GM18520 (cell line): ENCODE measurements at regions not wholly inside any gene's neighbourhood (a gene's known extent, or its start where the extent isn't known, plus 50 kb on each side); places are given as distances from the start of the nearest gene placed in this dataset.

Experiments
- ATAC-seq: cut with Tn5 transposase; IDR thresholded peaks from one replicate; pipeline ENCODE4 v1.9.1; 2021; ENCODE audit not compliant: unreplicated experiment

DNA sequence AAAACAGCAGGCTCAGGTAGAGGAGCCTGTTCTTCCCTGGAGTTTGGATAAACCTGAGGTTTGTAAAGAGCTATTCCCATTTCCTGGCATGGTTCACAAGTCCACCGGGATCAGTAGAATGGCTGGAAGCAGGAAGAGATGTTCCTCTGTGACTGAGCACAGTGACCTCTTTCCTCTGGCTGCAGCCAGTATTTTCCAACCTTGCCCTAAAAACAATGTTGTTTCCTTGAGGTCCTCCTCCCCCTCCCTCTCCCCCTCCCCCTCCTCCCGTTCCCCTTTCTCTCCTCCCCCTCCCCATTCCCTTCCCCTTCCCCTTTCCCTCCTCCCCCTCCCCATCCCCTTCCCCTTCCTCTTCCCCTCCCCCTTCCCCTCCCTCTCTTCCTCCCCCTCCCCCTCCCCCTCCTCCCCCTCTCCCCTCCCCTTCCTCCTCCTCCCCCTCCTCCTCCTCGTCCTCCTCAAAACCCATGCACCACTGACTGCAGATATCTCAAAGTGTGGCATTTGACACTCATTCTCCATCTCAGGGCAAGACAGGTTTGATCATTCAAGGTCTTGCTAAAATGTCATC, 58.9 kb upstream of the MON1B start:
- ATAC-seq: no peak

DNA sequence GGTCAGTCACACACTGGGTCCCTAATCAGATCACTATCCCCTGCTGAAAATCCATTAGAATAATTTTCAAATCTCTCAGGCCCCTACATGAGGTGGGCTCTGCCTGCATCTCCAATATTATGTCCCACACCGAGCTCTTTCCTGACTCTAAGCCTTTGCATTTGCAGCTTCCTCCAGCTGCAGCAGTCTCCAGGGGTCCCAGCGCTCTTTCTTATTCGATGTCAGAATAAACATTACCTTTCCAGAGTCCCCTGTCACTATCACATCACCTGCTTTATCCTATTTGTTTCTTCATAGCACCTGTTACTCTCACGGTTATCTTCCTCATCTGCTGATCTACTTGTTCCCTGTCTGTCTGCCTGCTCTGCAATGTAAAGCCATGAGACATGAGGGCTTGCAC, 57.3 kb upstream of the MON1B start:
- ATAC-seq: no peak

DNA sequence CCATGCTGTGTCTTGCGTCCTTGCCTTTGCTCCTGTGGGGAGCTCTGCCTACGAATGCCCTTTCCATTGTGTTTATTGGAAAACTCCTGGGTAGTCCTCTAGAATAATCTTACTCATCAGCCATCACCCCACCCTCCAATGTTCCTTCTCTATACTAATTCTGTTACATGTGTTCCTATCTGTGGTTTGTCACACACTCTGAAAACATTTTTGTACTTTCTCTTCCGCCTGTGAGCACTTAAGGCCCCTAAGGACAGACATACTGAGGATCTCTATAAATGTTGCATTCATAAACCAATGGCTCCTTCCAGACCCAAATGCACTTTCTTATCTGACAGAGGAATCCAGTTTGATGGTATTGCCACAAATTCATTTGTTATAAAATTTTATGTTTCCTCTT, 53.9 kb upstream of the MON1B start:
- no peak for ATAC-seq
